H1 (cell line): ENCODE measurements at regions not wholly inside any gene's neighbourhood (a gene's known extent, or its start where the extent isn't known, plus 50 kb on each side); places are given as distances from the start of the nearest gene placed in this dataset.

Experiments
- CTCF ChIA-PET: fragments of 300-600 bp; sonication (Branson Sonifier 250); formaldehyde crosslinking; loops from one replicate; lab custom pipeline; 2021; ENCODE audit not compliant: partially characterized antibody; lab: Charles Lee
- POLR2A ChIA-PET: fragments of 300-600 bp; sonication (Branson Sonifier 250); formaldehyde crosslinking; loops from one replicate; lab custom pipeline; 2021; ENCODE audit warnings: inconsistent platforms; ENCODE audit not compliant: partially characterized antibody; lab: Charles Lee
- DNase-seq, 2 experiments: peaks; one replicate each; pipeline versions ENCODE4 v3.0.0 to v3.0.0-alpha.2; 2010 to 2022; ENCODE audit warnings: low spot score in 2 of 2, low read depth in 1 of 2, mixed read lengths in 1 of 2
- FAIRE-seq: peaks from 2 replicates; lab custom pipeline; 2011; peaks lifted over from hg19 to GRCh38; lab: Jason Lieb, UNC
- H2AFZ ChIP-seq: 2 replicates; pipeline ENCODE4 v1.8.1; 2012; ENCODE audit warnings: low read length, inconsistent platforms
- H2AK5ac ChIP-seq: 2 replicates; pipeline ENCODE4 v1.6.1; 2013; ENCODE audit warnings: low read depth, low read length
- H2BK120ac ChIP-seq: replicated peaks from 2 replicates; pipeline ENCODE3; 2013; ENCODE audit warnings: low read depth, low read length, inconsistent platforms
- H2BK12ac ChIP-seq: 2 replicates; pipeline ENCODE4 v1.6.1; 2013; ENCODE audit warnings: low read depth, low read length
- H2BK15ac ChIP-seq: 2 replicates; pipeline ENCODE4 v1.6.1; 2013; ENCODE audit warnings: low read length
- H2BK20ac ChIP-seq: 2 replicates; pipeline ENCODE4 v1.6.1; 2013; ENCODE audit warnings: low read length
- H2BK5ac ChIP-seq: 2 replicates; pipeline ENCODE4 v1.6.1; 2013; ENCODE audit warnings: low read depth, low read length
- H3K14ac ChIP-seq: 2 replicates; pipeline ENCODE4 v1.6.1; 2013; ENCODE audit warnings: inconsistent platforms; ENCODE audit not compliant: insufficient read length
- H3K18ac ChIP-seq: 2 replicates; pipeline ENCODE4 v1.6.1; 2013; ENCODE audit warnings: low read length; ENCODE audit errors: extremely low read depth
- H3K23ac ChIP-seq: 2 replicates; pipeline ENCODE4 v1.6.1; 2013; ENCODE audit warnings: inconsistent platforms; ENCODE audit not compliant: insufficient read length
- H3K23me2 ChIP-seq: 2 replicates; pipeline ENCODE4 v1.6.1; 2013; ENCODE audit warnings: low read depth, low read length
- H3K27ac ChIP-seq: 2 replicates; pipeline ENCODE4 v1.6.1; 2011; ENCODE audit warnings: low read depth, low read length, inconsistent platforms
- H3K27me3 ChIP-seq, 4 experiments: replicated peaks in 1 of 4; 1 replicate in 1 of 4; 2 replicates in 3 of 4; pipeline versions ENCODE4 v1.6.1 to v1.8.1; 2011 to 2013; ENCODE audit warnings: low read length in 3 of 4, mild to moderate bottlenecking in 3 of 4, inconsistent platforms in 2 of 4, mixed read lengths in 2 of 4, moderate library complexity in 1 of 4; ENCODE audit not compliant: control insufficient read depth in 3 of 4, insufficient read depth in 3 of 4; ENCODE audit errors: extremely low read depth in 1 of 4
- H3K36me3 ChIP-seq, 4 experiments: 2 replicates each; pipeline versions ENCODE4 v1.6.1 to v1.8.1; 2011 to 2013; ENCODE audit warnings: mild to moderate bottlenecking in 4 of 4, low read length in 3 of 4, moderate library complexity in 2 of 4, control low read depth in 1 of 4, inconsistent platforms in 1 of 4; ENCODE audit not compliant: insufficient read depth in 4 of 4, control insufficient read depth in 2 of 4
- H3K4ac ChIP-seq: replicated peaks from 2 replicates; pipeline ENCODE3; 2013; ENCODE audit warnings: low read length, low read depth, mixed read lengths, inconsistent platforms; ENCODE audit not compliant: insufficient read length
- H3K4me1 ChIP-seq, 4 experiments: replicated peaks in 1 of 4; 1 replicate in 1 of 4; 2 replicates in 3 of 4; pipeline versions ENCODE4 v1.6.1 to v1.8.1; 2011 to 2013; ENCODE audit warnings: low read length in 3 of 4, inconsistent platforms in 2 of 4, mixed read lengths in 1 of 4; ENCODE audit not compliant: insufficient read depth in 4 of 4, control insufficient read depth in 3 of 4
- H3K4me2 ChIP-seq, 2 experiments: 2 replicates each; pipeline versions ENCODE4 v1.6.1 to v1.8.1; 2011 to 2013; ENCODE audit warnings: low read depth in 2 of 2, low read length in 2 of 2, control low read depth in 1 of 2, inconsistent platforms in 1 of 2, mild to moderate bottlenecking in 1 of 2; ENCODE audit not compliant: insufficient read depth in 1 of 2
- H3K4me3 ChIP-seq, 4 experiments: fragments of 200-600, 300-600 bp in 1 of 4; sonication (generic), shearing (Covaris generic), sonication (Bioruptor Twin) in 1 of 4; 2 replicates each; pipeline versions ENCODE4 v1.5.1 to v1.8.1; 2011 to 2016; ENCODE audit warnings: low read length in 4 of 4, low read depth in 3 of 4, control low read depth in 2 of 4, inconsistent platforms in 2 of 4, mild to moderate bottlenecking in 2 of 4, mixed read lengths in 1 of 4, moderate library complexity in 1 of 4; ENCODE audit not compliant: insufficient read depth in 2 of 4; ENCODE audit errors: extremely low read depth in 1 of 4
- H3K56ac ChIP-seq: replicated peaks from 2 replicates; pipeline ENCODE3; 2013; ENCODE audit warnings: low read depth, mild to moderate bottlenecking, mixed read lengths, low read length, inconsistent platforms; ENCODE audit not compliant: insufficient read length
- H3K79me1 ChIP-seq: 2 replicates; pipeline ENCODE4 v1.6.1; 2013; ENCODE audit warnings: low read depth, low read length, control low read depth
- H3K79me2 ChIP-seq, 2 experiments: 2 replicates each; pipeline versions ENCODE4 v1.6.1 to v1.8.1; 2012 to 2013; ENCODE audit warnings: low read length in 2 of 2, mild to moderate bottlenecking in 2 of 2, inconsistent platforms in 1 of 2; ENCODE audit not compliant: insufficient read depth in 2 of 2, control insufficient read depth in 1 of 2
- H3K9ac ChIP-seq, 4 experiments: replicated peaks in 1 of 4; 1 replicate in 1 of 4; 2 replicates in 3 of 4; pipeline versions ENCODE4 v1.6.1 to v1.8.1; 2011 to 2013; ENCODE audit warnings: low read depth in 3 of 4, low read length in 3 of 4, control low read depth in 2 of 4, mild to moderate bottlenecking in 2 of 4, moderate library complexity in 2 of 4, inconsistent platforms in 1 of 4; ENCODE audit errors: extremely low read depth in 1 of 4
- H3K9me3 ChIP-seq, 2 experiments: 2 replicates each; pipeline versions ENCODE4 v1.6.1 to v1.8.1; 2012 to 2013; ENCODE audit warnings: mild to moderate bottlenecking in 2 of 2, moderate library complexity in 2 of 2, control low read depth in 1 of 2, inconsistent platforms in 1 of 2, low read depth in 1 of 2, low read length in 1 of 2, mixed read lengths in 1 of 2; ENCODE audit not compliant: insufficient read depth in 2 of 2
- H4K20me1 ChIP-seq, 2 experiments: replicated peaks in 1 of 2; 2 replicates each; pipeline versions ENCODE3 to v1.8.1; 2011 to 2013; ENCODE audit warnings: inconsistent platforms in 2 of 2, low read length in 2 of 2, mild to moderate bottlenecking in 1 of 2; ENCODE audit not compliant: insufficient read depth in 2 of 2, control insufficient read depth in 1 of 2
- H4K5ac ChIP-seq: 2 replicates; pipeline ENCODE4 v1.6.1; 2013; ENCODE audit warnings: low read length, low read depth, mixed read lengths, inconsistent platforms; ENCODE audit not compliant: insufficient read length
- H4K8ac ChIP-seq: 2 replicates; pipeline ENCODE4 v1.8.0; 2013; ENCODE audit warnings: mild to moderate bottlenecking, moderate library complexity, low read length, inconsistent platforms; ENCODE audit not compliant: insufficient read depth; ENCODE audit errors: extremely low read depth
- H4K91ac ChIP-seq: replicated peaks from 2 replicates; pipeline ENCODE3; 2013; ENCODE audit warnings: low read length, mixed read lengths, inconsistent platforms; ENCODE audit not compliant: insufficient read length
- ASH2L ChIP-seq: fragments of 200-600, 300-600 bp; sonication (generic); IDR thresholded peaks from one replicate; pipeline ENCODE4 v1.7.1; 2017; ENCODE audit warnings: low read length
- ATF3 ChIP-seq: IDR thresholded peaks from 2 replicates; pipeline ENCODE4 v1.6.1; 2011; ENCODE audit warnings: low read depth, mild to moderate bottlenecking, low read length; ENCODE audit not compliant: insufficient read depth
- CHD2 ChIP-seq: IDR thresholded peaks from 2 replicates; pipeline ENCODE4 v1.6.1; 2012; ENCODE audit warnings: low read length, improper control_type of control experiment
- EZH2 ChIP-seq: fragments of 200-600 bp; sonication (generic); IDR thresholded peaks from 2 replicates; pipeline ENCODE4 v1.7.1; 2012; ENCODE audit warnings: low read depth, mild to moderate bottlenecking, moderate library complexity, low read length, inconsistent platforms; ENCODE audit not compliant: severe bottlenecking
- MAX ChIP-seq: IDR thresholded peaks from 2 replicates; pipeline ENCODE4 v1.6.1; 2012; ENCODE audit warnings: inconsistent platforms
- NRF1 ChIP-seq: IDR thresholded peaks from 2 replicates; pipeline ENCODE4 v1.6.1; 2011; ENCODE audit warnings: mild to moderate bottlenecking, low read depth, low read length, improper control_type of control experiment
- SIRT6 ChIP-seq: IDR thresholded peaks from one replicate; pipeline ENCODE4 v1.7.1; 2012; ENCODE audit warnings: low read length, inconsistent platforms
- SUZ12 ChIP-seq: fragments of 200-600 bp; sonication (generic); IDR thresholded peaks from 2 replicates; pipeline ENCODE4 v1.6.1; 2012; ENCODE audit warnings: mild to moderate bottlenecking, inconsistent platforms, low read length, moderate library complexity, mixed read lengths
- TCF12 ChIP-seq: IDR thresholded peaks from 2 replicates; pipeline ENCODE4 v1.6.1; 2011; ENCODE audit warnings: low read depth, mild to moderate bottlenecking, low read length
- WGBS, 2 experiments: shearing (Covaris generic) in 1 of 2; methylation state at CpG; one replicate each; pipeline versions ENCODE4 v1.1.6 to v1.1.7; 2013 to 2015; ENCODE audit warnings: low lambda C conversion rate in 2 of 2, mixed read lengths in 2 of 2, inconsistent platforms in 1 of 2, low coverage in 1 of 2, missing lambda C conversion rate in 1 of 2; ENCODE audit not compliant: insufficient replicate concordance in 2 of 2, insufficient coverage in 1 of 2, insufficient read length in 1 of 2; ENCODE audit errors: extremely low coverage in 1 of 2, missing lambda C conversion rate in 1 of 2; 5-methylcytosine and 5-hydroxymethylcytosine counted together

- no peak for DNase-seq
- TF ChIP-seq ASH2L (no peak), MAX (no peak), ATF3 (no peak), TCF12 (no peak), NRF1 (no peak), SUZ12 (no peak), EZH2 (no peak), SIRT6 (no peak), CHD2 (no peak)
Observed at GRCh38 chr10:84999929-85000328, 671.5 kb downstream of the CCSER2 start.

More at GRCh38 chr10:84999929-85000328, 671.5 kb downstream of the CCSER2 start:
- CTCF ChIA-PET: no interaction called here
- Histone ChIP-seq H3K79me1 (no peaks in the 10 kb centered on the region), H3K14ac (no peak overlapping the region), H2BK12ac (no peak overlapping the region), H4K91ac (no peak overlapping the region), H3K4me2 (no peak overlapping the region), H4K20me1 (no peaks in the 10 kb centered on the region), H4K8ac (no peak overlapping the region), H3K56ac (no peak overlapping the region), H2BK5ac (no peak overlapping the region), H2BK15ac (no peak overlapping the region), H3K23me2 (no peaks in the 10 kb centered on the region), H2BK20ac (no peak overlapping the region), H3K4ac (no peak overlapping the region), H3K18ac (no peak overlapping the region), H4K5ac (no peak overlapping the region), H3K9me3 (no peaks in the 10 kb centered on the region), H3K23ac (no peak overlapping the region), H2AK5ac (no peak overlapping the region), H3K9ac (no peak overlapping the region), H3K79me2 (no peaks in the 10 kb centered on the region), H3K4me3 (no peak overlapping the region), H3K4me1 (no peaks in the 10 kb centered on the region), H2AFZ (no peak overlapping the region), H3K27ac (no peak overlapping the region), H3K36me3 (no peaks in the 10 kb centered on the region; a peak in 1 of 8 replicates), H3K27me3 (no peaks in the 10 kb centered on the region), H2BK120ac (no peak overlapping the region)
- POLR2A ChIA-PET: no interaction called here
- no peak for FAIRE-seq
- 90% methylated on average over 4 of the region's 4 CpGs; no CpG with 5 or more reads in 1 of the 2 experiments for WGBS, 2 experiments
